T-helper 1 cell treated with Interleukin-12 subunit alpha and Interleukin-12 subunit beta and Interleukin-4 antibody, amounts not matched to agents 30 μg/mL and 1 μg/mL, for 36 hours (primary cell): ENCODE measurements at regions not wholly inside any gene's neighbourhood (a gene's known extent, or its start where the extent isn't known, plus 50 kb on each side); places are given as distances from the start of the nearest gene placed in this dataset.

Experiments used
- H3K27ac Mint-ChIP-seq: one replicate; pipeline ENCODE4 v1.8.0; 2021; ENCODE audit warnings: mild to moderate bottlenecking, mixed read lengths
- H3K27me3 Mint-ChIP-seq: one replicate; pipeline ENCODE4 v1.8.0; 2021; ENCODE audit warnings: low read depth, mixed read lengths
- H3K36me3 Mint-ChIP-seq: one replicate; pipeline ENCODE4 v1.8.0; 2021; ENCODE audit warnings: low read depth, mixed read lengths
- H3K4me1 Mint-ChIP-seq: one replicate; pipeline ENCODE4 v1.8.0; 2021; ENCODE audit warnings: low read depth, mixed read lengths
- H3K4me3 Mint-ChIP-seq: one replicate; pipeline ENCODE4 v1.8.0; 2021; ENCODE audit warnings: mild to moderate bottlenecking, moderate library complexity, mixed read lengths
- H3K9me3 Mint-ChIP-seq: one replicate; pipeline ENCODE4 v1.8.0; 2021; ENCODE audit warnings: mixed read lengths

GRCh38 chr16:35314298-35314697 lies 1854.9 kb downstream of the TP53TG3F start:
- H3K36me3 Mint-ChIP-seq, result no peaks in the 10 kb centered on the region
- H3K9me3 Mint-ChIP-seq, result peaks cover 42% of the 10 kb centered on the region
- no peaks in the 10 kb centered on the region for H3K4me1 Mint-ChIP-seq
- H3K27ac Mint-ChIP-seq, result no peak overlapping the region
- no peaks in the 10 kb centered on the region for H3K27me3 Mint-ChIP-seq
- H3K4me3 Mint-ChIP-seq, result no peak overlapping the region

DNA sequence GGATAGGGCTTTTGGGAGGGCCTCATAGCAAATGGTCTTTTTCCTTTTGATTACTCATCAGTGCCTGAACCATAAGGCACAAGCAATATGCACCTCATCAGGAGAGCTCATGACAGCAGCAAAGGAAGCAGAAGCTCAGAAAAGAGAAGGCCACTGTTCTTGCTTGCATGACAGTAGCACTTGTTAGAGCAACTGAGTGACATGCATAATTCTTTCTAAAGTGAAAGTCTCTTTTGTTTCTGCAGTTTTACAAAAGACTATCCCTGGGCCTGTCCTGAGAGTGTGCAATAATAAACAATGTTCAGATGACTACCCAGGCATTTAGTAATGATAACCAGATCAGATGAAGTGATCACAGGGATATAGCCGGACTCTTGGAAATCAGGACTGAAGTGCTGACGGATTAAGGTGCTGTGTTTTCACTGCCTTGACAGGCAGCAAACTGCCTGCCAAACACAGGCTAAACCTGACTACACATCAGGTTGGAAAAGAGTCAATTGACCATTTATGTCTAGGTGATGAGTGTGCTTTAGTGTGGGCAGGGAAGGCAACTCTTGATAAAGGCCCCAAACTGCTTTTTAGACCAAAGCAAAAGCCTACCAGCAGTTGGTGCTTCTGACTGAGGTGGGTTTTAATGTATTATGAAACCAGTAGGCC lies 1860.3 kb downstream of the TP53TG3F start:
- Mint-ChIP-seq H3K36me3 (no peaks in the 10 kb centered on the region), H3K27ac (no peak overlapping the region), H3K27me3 (no peaks in the 10 kb centered on the region), H3K4me3 (no peak overlapping the region), H3K9me3 (peaks cover 25% of the 10 kb centered on the region), H3K4me1 (no peaks in the 10 kb centered on the region)

GRCh38 chr16:35325936-35326335 lies 1866.5 kb downstream of the TP53TG3F start:
- Mint-ChIP-seq H3K27me3 (no peaks in the 10 kb centered on the region), H3K4me3 (no peak overlapping the region), H3K4me1 (no peaks in the 10 kb centered on the region), H3K36me3 (no peaks in the 10 kb centered on the region), H3K9me3 (peaks cover 25% of the 10 kb centered on the region), H3K27ac (no peak overlapping the region)

GRCh38 chr16:35339337-35339736 lies 1879.9 kb downstream of the TP53TG3F start:
- Mint-ChIP-seq H3K4me1 (no peaks in the 10 kb centered on the region), H3K9me3 (peaks cover 44% of the 10 kb centered on the region)

GRCh38 chr16:35342012-35342411 lies 1882.6 kb downstream of the TP53TG3F start:
- Mint-ChIP-seq H3K27me3 (no peaks in the 10 kb centered on the region), H3K27ac (no peak overlapping the region), H3K36me3 (no peaks in the 10 kb centered on the region), H3K4me3 (no peak overlapping the region), H3K4me1 (no peaks in the 10 kb centered on the region), H3K9me3 (peaks cover 52% of the 10 kb centered on the region)

More at GRCh38 chr16:35339337-35339736, 1879.9 kb downstream of the TP53TG3F start:
- H3K4me3 Mint-ChIP-seq, result no peak overlapping the region
- no peaks in the 10 kb centered on the region for H3K27me3 Mint-ChIP-seq
- no peak overlapping the region for H3K27ac Mint-ChIP-seq
- no peaks in the 10 kb centered on the region for H3K36me3 Mint-ChIP-seq

DNA sequence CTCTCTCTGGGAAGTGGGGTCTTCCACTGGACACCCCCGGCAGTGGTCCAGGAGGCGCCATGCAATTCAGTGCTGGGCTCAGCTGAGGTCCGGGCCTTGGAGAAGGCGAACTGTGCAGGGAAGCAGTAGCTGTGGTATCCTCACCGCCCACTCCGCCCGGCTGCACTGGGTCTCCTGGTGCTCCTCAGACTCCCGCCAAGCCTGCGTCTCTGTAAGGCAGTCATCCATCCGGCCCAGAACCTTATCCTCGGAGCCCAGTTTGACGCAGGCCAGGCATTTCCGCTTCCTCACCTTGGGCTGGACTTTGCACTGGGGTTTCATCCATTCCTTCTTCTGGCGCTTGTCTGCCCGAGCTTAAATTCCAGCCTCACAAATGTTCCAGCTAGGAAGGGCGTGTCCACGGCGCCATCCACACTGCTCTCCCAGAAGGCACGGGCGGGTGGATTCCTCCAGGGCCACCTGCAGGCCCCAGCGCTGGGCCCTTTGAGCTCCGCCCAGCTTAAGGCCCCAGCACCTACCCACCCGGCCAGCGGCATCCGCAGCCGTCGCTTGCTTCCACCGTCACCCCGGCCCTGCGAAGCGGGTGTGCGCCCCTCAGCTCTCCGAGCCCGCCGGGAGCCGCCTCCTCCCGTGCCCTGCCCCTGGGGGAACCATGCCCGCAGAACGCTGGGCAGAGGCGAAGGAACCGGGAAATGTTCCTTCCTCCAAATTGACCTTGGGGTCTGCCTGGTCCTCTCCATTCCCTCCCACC lies 1884.8 kb downstream of the TP53TG3F start:
- Mint-ChIP-seq H3K4me1 (no peaks in the 10 kb centered on the region), H3K4me3 (no peak overlapping the region), H3K9me3 (peaks cover 49% of the 10 kb centered on the region), H3K27ac (no peak overlapping the region), H3K36me3 (no peaks in the 10 kb centered on the region), H3K27me3 (no peaks in the 10 kb centered on the region)

DNA sequence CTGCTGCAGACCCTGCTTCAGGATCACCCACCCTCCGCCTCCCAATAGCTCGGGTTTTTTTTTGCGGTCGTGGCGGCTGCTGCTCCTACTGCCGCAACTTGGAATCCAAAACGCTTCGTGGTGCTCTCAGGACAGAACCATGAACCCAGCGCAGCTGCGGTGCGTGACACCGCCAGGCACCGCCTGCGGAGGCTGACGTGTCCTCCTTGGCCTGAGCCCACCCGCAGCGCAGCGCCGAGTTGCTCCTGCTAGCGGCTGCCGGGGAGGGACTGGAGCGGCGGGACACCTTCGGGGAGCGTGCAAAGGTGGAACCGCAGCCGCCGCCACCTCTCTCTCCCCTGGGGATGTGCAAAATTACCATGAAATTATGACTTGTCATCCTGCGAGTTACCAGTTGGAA lies 1893.0 kb downstream of the TP53TG3F start:
- no peaks in the 10 kb centered on the region for H3K4me1 Mint-ChIP-seq
- H3K9me3 Mint-ChIP-seq, result peaks cover 21% of the 10 kb centered on the region
- no peaks in the 10 kb centered on the region for H3K36me3 Mint-ChIP-seq
- no peak overlapping the region for H3K4me3 Mint-ChIP-seq
- no peaks in the 10 kb centered on the region for H3K27me3 Mint-ChIP-seq
- no peak overlapping the region for H3K27ac Mint-ChIP-seq

DNA sequence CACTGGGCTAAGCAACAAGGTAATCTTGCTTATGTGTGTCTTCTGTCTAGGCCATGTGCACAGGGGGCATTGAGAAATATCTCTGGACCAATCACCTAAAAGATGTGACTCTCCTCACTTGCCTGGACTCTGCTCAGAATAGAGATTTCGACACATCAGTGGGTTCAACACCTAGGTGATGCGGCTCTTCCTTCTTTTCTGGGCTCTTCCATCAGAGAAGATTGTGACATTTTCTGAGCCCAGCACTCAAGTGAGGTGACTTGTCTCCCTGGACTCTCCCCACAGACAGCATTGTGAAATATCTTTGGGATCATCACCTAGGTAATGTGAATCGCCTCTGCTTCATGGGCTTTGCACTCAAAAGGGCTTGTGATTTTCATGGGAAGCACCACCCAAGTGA lies 1904.1 kb downstream of the TP53TG3F start:
- no peak overlapping the region for H3K4me3 Mint-ChIP-seq
- H3K27me3 Mint-ChIP-seq, result no peaks in the 10 kb centered on the region
- no peaks in the 10 kb centered on the region for H3K4me1 Mint-ChIP-seq
- peaks cover 31% of the 10 kb centered on the region for H3K9me3 Mint-ChIP-seq
- H3K36me3 Mint-ChIP-seq, result no peaks in the 10 kb centered on the region
- H3K27ac Mint-ChIP-seq, result no peak overlapping the region

DNA sequence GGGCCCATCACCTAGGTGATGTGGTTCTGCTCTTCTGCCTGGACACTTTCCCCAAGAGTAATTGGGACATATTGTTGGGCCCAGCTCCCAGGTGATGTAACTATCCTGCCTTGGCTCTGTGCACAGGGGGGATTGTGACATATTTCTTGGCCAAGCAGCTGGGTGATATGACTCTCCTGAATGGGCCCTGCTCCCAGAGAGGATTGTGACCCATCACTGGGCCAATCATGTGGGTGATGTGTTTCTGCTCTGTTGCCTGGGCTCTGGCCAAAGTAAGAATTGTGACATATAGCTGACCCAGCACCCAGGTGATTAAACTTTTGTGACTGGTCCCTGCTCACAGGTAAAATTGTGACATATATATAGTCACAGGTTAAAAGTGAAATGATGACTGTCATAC lies 1904.9 kb downstream of the TP53TG3F start:
- peaks cover 36% of the 10 kb centered on the region for H3K9me3 Mint-ChIP-seq

DNA sequence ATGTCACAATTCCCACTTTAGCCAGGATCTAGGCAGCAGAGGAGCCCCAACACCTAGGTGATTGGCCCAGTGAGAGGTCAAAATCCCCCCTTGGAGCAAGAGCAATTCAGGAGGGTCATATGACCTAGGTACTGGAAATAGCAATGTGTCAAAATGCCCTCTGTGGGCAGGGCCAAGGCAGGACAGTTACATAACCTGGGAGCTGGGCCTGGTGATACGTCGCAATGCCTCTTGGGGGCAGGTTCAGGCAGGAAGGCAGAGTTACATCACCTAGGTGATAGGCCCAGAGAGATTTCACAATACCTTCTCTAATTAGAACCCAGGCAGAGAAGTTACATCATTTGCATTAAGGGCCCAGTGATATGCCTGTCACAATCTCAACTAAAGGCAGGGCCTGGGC lies 1906.3 kb downstream of the TP53TG3F start:
- Mint-ChIP-seq H3K9me3 (peaks cover 47% of the 10 kb centered on the region), H3K27ac (no peak overlapping the region), H3K4me1 (no peaks in the 10 kb centered on the region), H3K36me3 (no peaks in the 10 kb centered on the region), H3K27me3 (no peaks in the 10 kb centered on the region), H3K4me3 (no peak overlapping the region)

More for the DNA sequence above, 1904.9 kb downstream of the TP53TG3F start:
- Mint-ChIP-seq H3K36me3 (no peaks in the 10 kb centered on the region), H3K4me1 (no peaks in the 10 kb centered on the region), H3K4me3 (no peak overlapping the region), H3K27ac (no peak overlapping the region), H3K27me3 (no peaks in the 10 kb centered on the region)

- Mint-ChIP-seq H3K36me3 (no peaks in the 10 kb centered on the region), H3K4me1 (no peaks in the 10 kb centered on the region), H3K27me3 (no peaks in the 10 kb centered on the region), H3K27ac (no peak overlapping the region), H3K4me3 (no peak overlapping the region), H3K9me3 (peaks cover 44% of the 10 kb centered on the region)
Observed at GRCh38 chr16:35370617-35371016, 1911.2 kb downstream of the TP53TG3F start.

DNA sequence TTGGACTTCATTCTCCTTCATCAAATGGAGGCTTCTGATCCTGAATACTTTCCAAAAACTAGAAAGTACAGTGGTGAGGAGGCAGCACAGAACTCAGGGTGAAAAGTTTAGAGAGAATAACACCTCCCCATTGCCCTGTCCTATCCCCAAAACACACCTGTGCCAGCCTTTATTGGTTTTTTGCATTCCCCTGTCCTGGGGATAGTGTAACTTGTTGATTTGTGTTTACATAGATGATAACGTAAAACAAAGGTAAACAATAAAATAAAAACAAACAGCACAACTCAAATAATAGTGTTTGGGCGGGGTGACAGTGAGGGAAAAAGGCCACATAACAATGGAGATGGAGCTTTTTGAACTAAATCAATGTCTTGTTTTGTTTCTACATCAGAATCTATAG lies 1917.7 kb downstream of the TP53TG3F start:
- Mint-ChIP-seq H3K4me3 (no peak overlapping the region), H3K27ac (no peak overlapping the region), H3K4me1 (no peaks in the 10 kb centered on the region), H3K36me3 (no peaks in the 10 kb centered on the region), H3K9me3 (peaks cover 24% of the 10 kb centered on the region), H3K27me3 (no peaks in the 10 kb centered on the region)

DNA sequence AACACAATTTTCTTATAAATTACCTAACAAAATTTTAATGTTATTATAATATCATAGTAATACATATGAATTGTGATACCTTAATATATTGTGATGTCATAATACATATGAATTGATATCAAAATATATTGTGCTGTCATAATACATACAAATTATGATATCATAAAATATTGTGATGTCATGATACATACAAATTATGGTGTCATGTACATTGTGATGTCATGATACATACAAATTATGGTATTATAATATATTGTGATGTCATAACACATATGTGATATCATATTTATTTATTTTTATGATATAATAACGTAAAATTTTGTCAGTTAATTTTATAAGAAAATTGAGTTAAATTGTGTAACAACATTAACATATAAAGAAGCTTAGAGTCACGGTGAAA lies 1927.2 kb downstream of the TP53TG3F start:
- no peak overlapping the region for H3K27ac Mint-ChIP-seq
- no peak overlapping the region for H3K4me3 Mint-ChIP-seq
- no peaks in the 10 kb centered on the region for H3K4me1 Mint-ChIP-seq
- H3K36me3 Mint-ChIP-seq, result no peaks in the 10 kb centered on the region
- no peaks in the 10 kb centered on the region for H3K27me3 Mint-ChIP-seq
- H3K9me3 Mint-ChIP-seq, result peaks cover 16% of the 10 kb centered on the region

DNA sequence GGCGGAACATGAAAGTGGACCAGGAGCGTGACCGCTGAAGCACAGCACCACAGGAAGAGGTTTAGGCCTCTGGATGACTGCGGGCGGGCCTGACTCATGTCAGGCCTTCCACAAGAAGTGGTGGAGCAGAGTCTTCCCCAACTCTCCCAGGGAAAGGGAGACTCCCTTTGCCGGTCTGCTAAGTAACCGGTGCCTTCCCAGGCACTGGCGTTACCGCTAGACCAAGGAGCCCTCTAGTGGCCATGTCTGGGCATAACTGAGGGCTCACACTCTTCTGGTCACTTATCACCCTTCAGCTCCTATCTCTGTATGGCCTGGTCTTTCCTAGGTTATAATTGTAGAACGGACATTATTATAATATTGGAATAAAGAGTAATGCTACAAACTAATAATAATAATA lies 1931.9 kb downstream of the TP53TG3F start:
- no peak overlapping the region for H3K4me3 Mint-ChIP-seq
- no peak overlapping the region for H3K27ac Mint-ChIP-seq
- H3K27me3 Mint-ChIP-seq, result no peaks in the 10 kb centered on the region
- H3K9me3 Mint-ChIP-seq, result peaks cover 27% of the 10 kb centered on the region
- H3K4me1 Mint-ChIP-seq, result no peaks in the 10 kb centered on the region
- H3K36me3 Mint-ChIP-seq, result no peaks in the 10 kb centered on the region

DNA sequence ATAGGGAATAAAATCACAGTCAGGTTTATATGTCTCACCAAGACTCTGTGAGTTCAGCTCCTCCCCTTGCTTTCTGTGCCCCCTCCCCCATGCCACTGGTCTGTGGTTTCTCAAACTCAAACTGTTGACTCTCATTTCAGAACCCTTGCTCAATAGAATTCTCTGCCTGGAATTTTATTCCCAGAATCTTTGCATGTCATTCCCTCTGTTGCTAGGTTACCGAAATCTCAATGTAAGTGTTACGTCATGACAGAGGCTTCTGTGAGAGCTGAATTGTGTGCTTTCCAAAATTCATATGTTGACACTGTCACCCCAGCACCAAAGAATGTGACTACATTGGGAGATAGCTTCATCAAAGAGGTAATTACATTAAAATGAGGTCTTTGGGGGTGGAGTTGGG lies 1938.8 kb downstream of the TP53TG3F start:
- Mint-ChIP-seq H3K9me3 (peaks cover 35% of the 10 kb centered on the region), H3K27ac (no peak overlapping the region), H3K27me3 (no peaks in the 10 kb centered on the region), H3K4me3 (no peak overlapping the region), H3K4me1 (no peaks in the 10 kb centered on the region), H3K36me3 (no peaks in the 10 kb centered on the region)
